Lower leg skin (tissue), 4 donors: ENCODE measurements at regions not wholly inside any gene's neighbourhood (a gene's known extent, or its start where the extent isn't known, plus 50 kb on each side); places are given as distances from the start of the nearest gene placed in this dataset.

Source experiments
- DNase-seq, 2 donors: peaks; one replicate each; pipeline ENCODE4 v3.0.0-alpha.2; 2019; ENCODE audit warnings: low spot score in 2 of 2
- H3K4me3 ChIP-seq: fragments of 200-600 bp; sonication (generic); 2 replicates; pipeline ENCODE4 v1.5.1; 2017; ENCODE audit warnings: mild to moderate bottlenecking, low read depth; ENCODE audit not compliant: poor library complexity, severe bottlenecking
- POLR2A ChIP-seq, 2 donors: fragments of 450-650 bp; IDR thresholded peaks; one replicate each; pipeline ENCODE4 v1.6.1; 2016 to 2017; ENCODE audit warnings: antibody characterized with exemption in 2 of 2, mild to moderate bottlenecking in 1 of 2, moderate library complexity in 1 of 2
- WGBS, 2 donors: methylation state at CpG; one replicate each; pipeline ENCODE4 v1.1.5; 2018; 5-methylcytosine and 5-hydroxymethylcytosine counted together
- intact Hi-C: fragments of 100-400 bp; cut with DNase I; formaldehyde crosslinking; loops from one replicate; pipeline ENCODE4 v1.15.0; 2023; ENCODE audit warnings: low total_unique reads
- TF ChIP-seq, protein P1 (sequence below), 3 donors: fragments of 450-650 bp; IDR thresholded peaks; one replicate each; pipeline ENCODE4 v1.5.1; 2016; ENCODE audit warnings: antibody characterized with exemption in 3 of 3, mild to moderate bottlenecking in 3 of 3, moderate library complexity in 2 of 3

DNA sequence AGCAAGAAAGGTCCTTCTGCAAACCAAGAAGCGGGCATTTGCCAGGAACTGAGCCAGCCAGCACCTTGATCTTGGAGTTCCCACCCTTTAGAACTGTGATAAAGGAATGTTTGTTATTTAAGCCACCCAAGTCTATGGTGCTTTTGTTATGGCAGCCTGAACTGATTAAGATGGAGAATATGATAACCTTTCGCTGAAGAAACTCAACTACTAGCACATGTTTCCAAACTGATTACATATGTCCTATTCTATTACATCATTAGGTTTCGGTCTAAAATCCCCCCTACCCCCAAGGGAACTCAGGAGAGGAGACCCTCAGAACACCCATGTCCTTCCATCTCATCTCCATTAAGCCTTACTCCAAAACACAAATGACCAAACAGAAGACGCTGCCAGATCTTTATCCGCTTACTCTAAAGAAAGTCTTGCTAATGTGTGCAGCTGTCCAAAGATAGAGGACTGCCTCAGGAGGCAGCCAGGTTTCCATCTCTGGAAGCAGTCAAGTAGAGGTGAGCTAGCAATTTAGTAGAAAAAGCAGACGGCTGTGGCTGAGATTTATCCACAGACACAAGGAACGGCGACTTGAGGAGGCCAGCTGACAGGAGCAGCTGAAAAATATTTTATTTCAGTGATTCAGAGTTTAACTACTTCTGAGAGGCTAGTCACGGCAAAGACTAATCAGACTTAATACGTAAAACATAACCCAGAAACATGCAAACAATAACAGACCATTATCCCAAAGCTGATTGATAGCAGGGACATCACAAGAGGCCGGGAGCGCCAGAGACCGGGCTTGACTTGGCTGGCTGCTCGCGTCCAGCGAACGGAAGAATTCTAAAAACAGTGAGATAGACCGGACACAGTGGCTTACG is 611.4 kb upstream of the CDH5 start:
- no peak overlapping the region for H3K4me3 ChIP-seq
- intact Hi-C loops: no loop called here
- no peak for DNase-seq
- 85 to 88% methylated on average over 19 of the region's 19 CpGs for WGBS, 2 donors
- TF ChIP-seq POLR2A (IDR thresholded peaks at IDR 0.05): no peak
- TF ChIP-seq, protein P1, sequence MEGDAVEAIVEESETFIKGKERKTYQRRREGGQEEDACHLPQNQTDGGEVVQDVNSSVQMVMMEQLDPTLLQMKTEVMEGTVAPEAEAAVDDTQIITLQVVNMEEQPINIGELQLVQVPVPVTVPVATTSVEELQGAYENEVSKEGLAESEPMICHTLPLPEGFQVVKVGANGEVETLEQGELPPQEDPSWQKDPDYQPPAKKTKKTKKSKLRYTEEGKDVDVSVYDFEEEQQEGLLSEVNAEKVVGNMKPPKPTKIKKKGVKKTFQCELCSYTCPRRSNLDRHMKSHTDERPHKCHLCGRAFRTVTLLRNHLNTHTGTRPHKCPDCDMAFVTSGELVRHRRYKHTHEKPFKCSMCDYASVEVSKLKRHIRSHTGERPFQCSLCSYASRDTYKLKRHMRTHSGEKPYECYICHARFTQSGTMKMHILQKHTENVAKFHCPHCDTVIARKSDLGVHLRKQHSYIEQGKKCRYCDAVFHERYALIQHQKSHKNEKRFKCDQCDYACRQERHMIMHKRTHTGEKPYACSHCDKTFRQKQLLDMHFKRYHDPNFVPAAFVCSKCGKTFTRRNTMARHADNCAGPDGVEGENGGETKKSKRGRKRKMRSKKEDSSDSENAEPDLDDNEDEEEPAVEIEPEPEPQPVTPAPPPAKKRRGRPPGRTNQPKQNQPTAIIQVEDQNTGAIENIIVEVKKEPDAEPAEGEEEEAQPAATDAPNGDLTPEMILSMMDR (IDR thresholded peaks at IDR 0.05): no peak

GRCh38 chr16:65752522-65752844 is 614.0 kb upstream of the CDH5 start:
- TF ChIP-seq, protein P1 (IDR thresholded peaks at IDR 0.05): no peak
- TF ChIP-seq POLR2A (IDR thresholded peaks at IDR 0.05): no peak

DNA sequence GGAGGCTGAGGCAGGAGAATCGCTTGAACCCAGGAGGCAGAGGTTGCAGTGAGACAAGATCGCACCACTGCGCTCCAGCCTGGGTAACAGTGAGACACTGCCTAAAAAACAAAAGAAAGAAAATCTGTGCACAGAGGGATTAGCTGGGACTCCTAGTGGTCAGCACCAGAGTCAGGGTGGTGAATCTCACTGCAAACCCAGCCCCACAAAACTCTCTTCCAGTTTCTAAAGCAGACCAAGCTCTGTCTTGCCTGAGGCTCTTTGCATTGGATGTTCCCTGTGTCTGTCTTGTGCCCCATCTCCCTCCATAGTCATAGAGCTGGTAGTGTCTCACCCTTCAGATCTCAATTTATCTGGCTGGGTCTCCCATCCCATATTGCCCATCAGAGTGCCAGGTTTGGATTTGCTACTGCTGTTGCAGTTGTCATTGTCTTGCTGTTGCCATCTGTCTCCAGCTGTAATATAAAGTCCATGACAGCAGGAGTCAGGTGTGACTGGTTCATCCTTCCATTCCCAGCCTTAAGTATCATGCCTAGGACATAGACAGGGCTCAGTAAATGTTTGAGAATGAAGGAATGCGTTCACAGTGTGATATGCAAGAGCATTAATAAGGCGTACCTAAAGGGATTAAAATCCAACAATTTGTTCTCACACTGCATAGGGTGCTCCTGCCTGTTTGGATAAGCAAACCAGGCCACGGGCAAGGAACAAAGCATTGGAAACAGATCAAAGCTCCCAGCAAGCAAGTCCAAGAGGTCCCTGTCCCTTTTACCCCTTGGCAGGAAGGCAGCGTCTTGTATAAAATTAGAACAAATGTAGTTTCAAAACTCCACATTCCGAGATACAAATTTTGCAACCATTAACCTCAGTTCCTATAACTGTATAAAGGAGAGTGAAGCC is 614.6 kb upstream of the CDH5 start:
- intact Hi-C loops: no loop called here
- no peak overlapping the region for H3K4me3 ChIP-seq
- WGBS, 2 donors: 85 to 88% methylated on average over 8 of the region's 8 CpGs
- no peak for TF ChIP-seq POLR2A (IDR thresholded peaks at IDR 0.05)
- TF ChIP-seq, protein P1 (IDR thresholded peaks at IDR 0.05): no peak
- no peak for DNase-seq

More at GRCh38 chr16:65752522-65752844, 614.0 kb upstream of the CDH5 start:
- DNase-seq: no peak
- intact Hi-C loops: no loop called here
- no peak overlapping the region for H3K4me3 ChIP-seq
- 44 to 56% methylated on average over 1 of the region's 1 CpG for WGBS, 2 donors

GRCh38 chr16:65749506-65749905 is 617.0 kb upstream of the CDH5 start:
- WGBS, 2 donors: 66 to 68% methylated on average over 6 of the region's 6 CpGs
- intact Hi-C loops: no loop called here
- no peak overlapping the region for H3K4me3 ChIP-seq
- no peak for TF ChIP-seq POLR2A (IDR thresholded peaks at IDR 0.05)
- TF ChIP-seq, protein P1 (IDR thresholded peaks at IDR 0.05): no peak
- no peak for DNase-seq

DNA sequence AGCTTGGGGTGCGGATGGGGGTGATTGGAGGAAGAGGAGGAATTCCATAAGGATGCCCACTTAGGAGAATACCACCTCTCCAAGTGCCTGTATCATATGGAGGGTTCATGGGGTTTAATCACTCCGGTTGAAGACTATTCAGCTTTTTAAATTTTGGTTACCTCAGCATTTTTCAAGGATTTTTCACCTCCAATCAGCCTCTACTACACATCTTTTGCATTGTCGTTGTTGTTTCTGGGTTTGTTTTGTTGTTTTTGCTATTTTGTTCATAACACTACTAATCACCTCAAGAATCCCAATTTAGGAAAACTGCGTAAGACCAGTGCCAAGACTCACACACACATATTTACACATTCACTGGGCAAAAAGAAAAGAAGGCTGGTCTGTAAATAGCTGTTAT is 619.5 kb upstream of the CDH5 start:
- intact Hi-C loops: no loop called here
- DNase-seq: no peak
- H3K4me3 ChIP-seq: no peak overlapping the region
- no peak for TF ChIP-seq POLR2A (IDR thresholded peaks at IDR 0.05)
- TF ChIP-seq, protein P1 (IDR thresholded peaks at IDR 0.05): no peak
- 91 to 95% methylated on average over 4 of the region's 4 CpGs for whole genome bisulfite sequencing, 2 donors
